ENCODE measurements at regions not wholly inside any gene's neighbourhood (a gene's known extent, or its start where the extent isn't known, plus 50 kb on each side); places are given as distances from the start of the nearest gene placed in this dataset.

- CTCF ChIA-PET = no interaction called here
- H3K4me3 Mint-ChIP-seq = no peak overlapping the region
- DNase-seq (ENCODE audit: low spot score) (no peak), ATAC-seq (no peak)
- peaks cover 13% of the 10 kb centered on the region for H3K36me3 Mint-ChIP-seq
- no peaks in the 10 kb centered on the region for H3K27me3 Mint-ChIP-seq (ENCODE audit: low read depth)
- TF ChIP-seq GTF2I (CRISPR knock-in tag; conservative IDR thresholded peaks at IDR 0.05) (no peak), ATF3 (CRISPR knock-in tag; conservative IDR thresholded peaks at IDR 0.05) (no peak), NFATC4 (CRISPR knock-in tag; IDR thresholded peaks at IDR 0.05) (no peak), CTCF (IDR thresholded peaks at IDR 0.05) (no peak), NFYB (CRISPR knock-in tag; conservative IDR thresholded peaks at IDR 0.05; ENCODE audit: low read depth) (no peak), CBFB (CRISPR knock-in tag; IDR thresholded peaks at IDR 0.05; ENCODE audit: low read depth) (no peak), RELA (CRISPR knock-in tag; IDR thresholded peaks at IDR 0.05; ENCODE audit: borderline replicate concordance) (no peak), TCF7 (CRISPR knock-in tag; IDR thresholded peaks at IDR 0.05; ENCODE audit: low read depth) (no peak), NR1H2 (CRISPR knock-in tag; IDR thresholded peaks at IDR 0.05) (no peak), RORB (CRISPR knock-in tag; IDR thresholded peaks at IDR 0.05) (no peak), ATF6 (CRISPR knock-in tag; IDR thresholded peaks at IDR 0.05) (no peak), CREB1 (CRISPR knock-in tag; IDR thresholded peaks at IDR 0.05) (no peak), JAZF1 (CRISPR knock-in tag; IDR thresholded peaks at IDR 0.05) (no peak), ZNF425 (CRISPR knock-in tag; conservative IDR thresholded peaks at IDR 0.05) (no peak), ZNF219 (CRISPR knock-in tag; IDR thresholded peaks at IDR 0.05; ENCODE audit: borderline replicate concordance) (no peak), E2F4 (CRISPR knock-in tag; IDR thresholded peaks at IDR 0.05; ENCODE audit: borderline replicate concordance, low read depth) (no peak), FOXP1 (CRISPR knock-in tag; IDR thresholded peaks at IDR 0.05; ENCODE audit: borderline replicate concordance) (no peak), JUN (CRISPR knock-in tag; IDR thresholded peaks at IDR 0.05) (no peak), FOXK1 (CRISPR knock-in tag; IDR thresholded peaks at IDR 0.05) (no peak), FOXJ3 (CRISPR knock-in tag; IDR thresholded peaks at IDR 0.05; ENCODE audit: borderline replicate concordance) (no peak)
- POLR2A ChIA-PET = no interaction called here
- H3K27ac Mint-ChIP-seq = no peak overlapping the region
- peaks cover 33% of the 10 kb centered on the region for H3K9me3 Mint-ChIP-seq
- H3K4me1 Mint-ChIP-seq = no peaks in the 10 kb centered on the region
Observed at GRCh38 chr13:39881887-39882286, 226.4 kb downstream of the COG6 start.

- Mint-ChIP-seq H3K4me1 (no peaks in the 10 kb centered on the region), H3K27me3 (ENCODE audit: low read depth) (no peaks in the 10 kb centered on the region), H3K9me3 (peaks cover 33% of the 10 kb centered on the region), H3K27ac (no peak overlapping the region), H3K4me3 (no peak overlapping the region), H3K36me3 (peaks cover 13% of the 10 kb centered on the region)
- TF ChIP-seq STAT6 (CRISPR knock-in tag; conservative IDR thresholded peaks at IDR 0.05; ENCODE audit: low read depth) (no peak), ZNF219 (CRISPR knock-in tag; IDR thresholded peaks at IDR 0.05; ENCODE audit: borderline replicate concordance) (no peak), TP53 (CRISPR knock-in tag; IDR thresholded peaks at IDR 0.05) (no peak)
- CTCF ChIA-PET = no interaction called here
- no peak for DNase-seq (ENCODE audit: low spot score)
- POLR2A ChIA-PET = no interaction called here
- ATAC-seq = no peak
Observed at GRCh38 chr13:39884166-39884565, 228.7 kb downstream of the COG6 start.
